Panc1 (cell line): ENCODE measurements at regions not wholly inside any gene's neighbourhood (a gene's known extent, or its start where the extent isn't known, plus 50 kb on each side); places are given as distances from the start of the nearest gene placed in this dataset.

Source experiments
- ATAC-seq: fragments of 200-7000 bp; cut with Tn5 transposase; 2 replicates; pipeline ENCODE4 v1.9.1; 2020; ENCODE audit warnings: mild to moderate bottlenecking, moderate library complexity
- BruUV-seq: library from RNA; stranded (reverse); fragments of 400-500 nt; replicated peaks from 2 replicates; lab custom pipeline; 2021; lab: Mats Ljungman, UMichigan
- CTCF ChIA-PET: fragments of 300-600 bp; sonication (Branson Sonifier 250); formaldehyde crosslinking; loops from one replicate; lab custom pipeline; 2022; ENCODE audit warnings: antibody characterized with exemption; lab: Charles Lee
- POLR2A ChIA-PET: fragments of 300-600 bp; sonication (Branson Sonifier 250); formaldehyde crosslinking; loops from one replicate; lab custom pipeline; 2022; ENCODE audit warnings: antibody characterized with exemption; lab: Charles Lee
- DNase-seq: peaks from one replicate; pipeline ENCODE4 v3.0.0-alpha.2; 2010; ENCODE audit warnings: low read depth, low spot score
- H3K27ac ChIP-seq: 2 replicates; pipeline ENCODE4 v1.5.1; 2011; ENCODE audit warnings: mild to moderate bottlenecking, low read length, inconsistent platforms
- H3K27me3 ChIP-seq: fragments of 200-500 bp; sonication (Bioruptor generic); 2 replicates; pipeline ENCODE4 v1.6.0; 2014; ENCODE audit warnings: low read length, inconsistent platforms; ENCODE audit not compliant: control insufficient read depth, insufficient read depth
- H3K36me3 ChIP-seq: fragments of 200-500 bp; sonication (Bioruptor generic); 2 replicates; pipeline ENCODE4 v1.5.1; 2014; ENCODE audit warnings: inconsistent platforms, mild to moderate bottlenecking, low read length, moderate library complexity; ENCODE audit not compliant: control insufficient read depth, insufficient read depth
- H3K4me1 ChIP-seq: 2 replicates; pipeline ENCODE4 v1.5.1; 2011; ENCODE audit warnings: inconsistent platforms, mild to moderate bottlenecking, low read length, moderate library complexity; ENCODE audit not compliant: control insufficient read depth, insufficient read depth
- H3K4me3 ChIP-seq, 2 experiments: 2 replicates each; pipeline ENCODE4 v1.5.1; 2011 to 2012; ENCODE audit warnings: low read depth in 2 of 2, low read length in 2 of 2, mild to moderate bottlenecking in 2 of 2, inconsistent platforms in 1 of 2, moderate library complexity in 1 of 2
- H3K9me3 ChIP-seq: fragments of 200-500 bp; sonication (Bioruptor generic); 2 replicates; pipeline ENCODE4 v1.5.1; 2014; ENCODE audit warnings: low read depth, mild to moderate bottlenecking, inconsistent platforms, low read length, moderate library complexity; ENCODE audit not compliant: control insufficient read depth, insufficient read depth
- POLR2AphosphoS5 ChIP-seq: IDR thresholded peaks from 2 replicates; pipeline ENCODE4 v1.6.1; 2012; ENCODE audit warnings: mild to moderate bottlenecking, low read depth, low read length, moderate library complexity
- SIN3A ChIP-seq: IDR thresholded peaks from 2 replicates; pipeline ENCODE4 v1.6.1; 2012; ENCODE audit warnings: low read depth, mild to moderate bottlenecking, low read length, moderate library complexity, borderline replicate concordance; ENCODE audit not compliant: insufficient read depth
- TCF7L2 ChIP-seq: IDR thresholded peaks from 2 replicates; pipeline ENCODE4 v1.6.1; 2011; ENCODE audit warnings: mild to moderate bottlenecking, low read depth, low read length, inconsistent platforms
- in situ Hi-C: cut with HindIII; loops from 2 replicates; pipeline ENCODE4 v1.10.0; 2016; ENCODE audit warnings: low sequenced_read_pairs, low pct_unique_long_range_greater_than_20kb
- intact Hi-C: fragments of 100-400 bp; cut with micrococcal nuclease; formaldehyde crosslinking; loops from one replicate; pipeline ENCODE4 v1.10.0; 2022; ENCODE audit not compliant: unreplicated experiment
- TF ChIP-seq, protein P1 (sequence below): fragments of 450-650 bp; IDR thresholded peaks from 2 replicates; pipeline ENCODE4 v1.5.1; 2017; ENCODE audit warnings: mild to moderate bottlenecking
- TF ChIP-seq, protein P2 (sequence below), 2 experiments: IDR thresholded peaks; 2 replicates each; pipeline ENCODE4 v1.6.1; 2011 to 2012; ENCODE audit warnings: low read depth in 2 of 2, control low read depth in 1 of 2, low read length in 1 of 2, mild to moderate bottlenecking in 1 of 2, moderate library complexity in 1 of 2; ENCODE audit not compliant: insufficient read depth in 1 of 2

DNA sequence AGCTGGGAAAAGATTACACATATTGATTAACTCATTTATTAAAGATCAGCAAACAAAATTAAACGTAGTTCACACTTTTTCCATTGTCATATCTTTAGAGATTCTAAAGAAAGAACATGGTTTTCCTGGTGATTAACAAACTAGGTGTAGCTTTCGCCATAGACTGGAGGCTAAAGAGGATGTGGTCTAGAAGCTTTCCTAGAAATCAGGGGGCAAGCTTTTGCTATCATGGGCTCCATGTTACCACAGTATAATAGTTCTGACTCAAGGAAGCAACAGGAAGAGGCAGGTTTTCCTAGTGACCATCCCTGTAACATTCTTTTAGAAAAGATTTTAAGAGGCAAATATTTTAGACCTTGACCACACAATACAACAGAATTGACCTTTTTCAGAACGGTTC is 232.7 kb downstream of the METTL4 start:
- ChIA-PET POLR2A (no interaction called here), CTCF (no interaction called here)
- Histone ChIP-seq H3K27ac (no peak overlapping the region), H3K9me3 (no peaks in the 10 kb centered on the region), H3K4me3 (no peak overlapping the region), H3K36me3 (no peaks in the 10 kb centered on the region), H3K27me3 (no peaks in the 10 kb centered on the region), H3K4me1 (no peaks in the 10 kb centered on the region)
- no peak for DNase-seq
- no peak for ATAC-seq
- intact Hi-C loops, result loop anchor here (5.0 kb wide), 1 partner anchor 204 kb away; no protein-coding TSS in a partner anchor
- TF ChIP-seq SIN3A (no peak), POLR2AphosphoS5 (no peak)
- TF ChIP-seq, protein P1, sequence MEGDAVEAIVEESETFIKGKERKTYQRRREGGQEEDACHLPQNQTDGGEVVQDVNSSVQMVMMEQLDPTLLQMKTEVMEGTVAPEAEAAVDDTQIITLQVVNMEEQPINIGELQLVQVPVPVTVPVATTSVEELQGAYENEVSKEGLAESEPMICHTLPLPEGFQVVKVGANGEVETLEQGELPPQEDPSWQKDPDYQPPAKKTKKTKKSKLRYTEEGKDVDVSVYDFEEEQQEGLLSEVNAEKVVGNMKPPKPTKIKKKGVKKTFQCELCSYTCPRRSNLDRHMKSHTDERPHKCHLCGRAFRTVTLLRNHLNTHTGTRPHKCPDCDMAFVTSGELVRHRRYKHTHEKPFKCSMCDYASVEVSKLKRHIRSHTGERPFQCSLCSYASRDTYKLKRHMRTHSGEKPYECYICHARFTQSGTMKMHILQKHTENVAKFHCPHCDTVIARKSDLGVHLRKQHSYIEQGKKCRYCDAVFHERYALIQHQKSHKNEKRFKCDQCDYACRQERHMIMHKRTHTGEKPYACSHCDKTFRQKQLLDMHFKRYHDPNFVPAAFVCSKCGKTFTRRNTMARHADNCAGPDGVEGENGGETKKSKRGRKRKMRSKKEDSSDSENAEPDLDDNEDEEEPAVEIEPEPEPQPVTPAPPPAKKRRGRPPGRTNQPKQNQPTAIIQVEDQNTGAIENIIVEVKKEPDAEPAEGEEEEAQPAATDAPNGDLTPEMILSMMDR, result no peak
- TF ChIP-seq, protein P2, sequence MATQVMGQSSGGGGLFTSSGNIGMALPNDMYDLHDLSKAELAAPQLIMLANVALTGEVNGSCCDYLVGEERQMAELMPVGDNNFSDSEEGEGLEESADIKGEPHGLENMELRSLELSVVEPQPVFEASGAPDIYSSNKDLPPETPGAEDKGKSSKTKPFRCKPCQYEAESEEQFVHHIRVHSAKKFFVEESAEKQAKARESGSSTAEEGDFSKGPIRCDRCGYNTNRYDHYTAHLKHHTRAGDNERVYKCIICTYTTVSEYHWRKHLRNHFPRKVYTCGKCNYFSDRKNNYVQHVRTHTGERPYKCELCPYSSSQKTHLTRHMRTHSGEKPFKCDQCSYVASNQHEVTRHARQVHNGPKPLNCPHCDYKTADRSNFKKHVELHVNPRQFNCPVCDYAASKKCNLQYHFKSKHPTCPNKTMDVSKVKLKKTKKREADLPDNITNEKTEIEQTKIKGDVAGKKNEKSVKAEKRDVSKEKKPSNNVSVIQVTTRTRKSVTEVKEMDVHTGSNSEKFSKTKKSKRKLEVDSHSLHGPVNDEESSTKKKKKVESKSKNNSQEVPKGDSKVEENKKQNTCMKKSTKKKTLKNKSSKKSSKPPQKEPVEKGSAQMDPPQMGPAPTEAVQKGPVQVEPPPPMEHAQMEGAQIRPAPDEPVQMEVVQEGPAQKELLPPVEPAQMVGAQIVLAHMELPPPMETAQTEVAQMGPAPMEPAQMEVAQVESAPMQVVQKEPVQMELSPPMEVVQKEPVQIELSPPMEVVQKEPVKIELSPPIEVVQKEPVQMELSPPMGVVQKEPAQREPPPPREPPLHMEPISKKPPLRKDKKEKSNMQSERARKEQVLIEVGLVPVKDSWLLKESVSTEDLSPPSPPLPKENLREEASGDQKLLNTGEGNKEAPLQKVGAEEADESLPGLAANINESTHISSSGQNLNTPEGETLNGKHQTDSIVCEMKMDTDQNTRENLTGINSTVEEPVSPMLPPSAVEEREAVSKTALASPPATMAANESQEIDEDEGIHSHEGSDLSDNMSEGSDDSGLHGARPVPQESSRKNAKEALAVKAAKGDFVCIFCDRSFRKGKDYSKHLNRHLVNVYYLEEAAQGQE (IDR thresholded peaks at IDR 0.05; ENCODE audit: insufficient read depth in 1 of 2, low read depth in 2 of 2, low read length in 1 of 2), result no peak
- in situ Hi-C loops, result no loop called here
- no TSS peak for BruUV-seq

DNA sequence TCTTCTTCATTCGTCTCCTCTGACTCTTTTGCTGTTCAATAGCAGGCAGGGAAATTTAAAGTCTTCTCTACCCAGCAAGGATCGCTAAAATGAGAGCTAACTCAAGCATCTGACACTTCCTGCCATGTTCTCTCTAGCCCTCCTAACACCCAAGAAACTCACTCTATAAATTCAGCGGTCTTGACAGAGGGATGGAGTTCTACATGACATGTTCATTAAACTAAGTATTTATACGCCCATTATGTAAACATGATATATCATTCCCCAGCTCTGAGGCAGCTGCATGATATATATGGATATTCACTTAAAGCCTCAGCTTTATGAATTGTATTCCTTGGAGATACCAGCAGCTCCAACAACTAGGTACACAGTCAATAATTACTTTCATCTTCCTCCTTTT is 231.0 kb downstream of the METTL4 start:
- CTCF ChIA-PET, result no interaction called here
- in situ Hi-C loops, result no loop called here
- no TSS peak for BruUV-seq

More for the DNA sequence above, 231.0 kb downstream of the METTL4 start:
- DNase-seq, result no peak
- no peak for ATAC-seq
- Histone ChIP-seq H3K4me3 (no peak overlapping the region), H3K27ac (no peak overlapping the region), H3K27me3 (no peaks in the 10 kb centered on the region), H3K9me3 (no peaks in the 10 kb centered on the region), H3K36me3 (no peaks in the 10 kb centered on the region), H3K4me1 (no peaks in the 10 kb centered on the region)
- POLR2A ChIA-PET, result no interaction called here
- TF ChIP-seq, protein P2 (IDR thresholded peaks at IDR 0.05; ENCODE audit: insufficient read depth in 1 of 2, low read depth in 2 of 2, low read length in 1 of 2), result no peak
- TF ChIP-seq POLR2AphosphoS5, result no peak
- TF ChIP-seq, protein P1, result no peak
- no peak for TF ChIP-seq TCF7L2
- no peak for TF ChIP-seq SIN3A
- intact Hi-C loops, result no loop called here
